OCI-LY7 (cell line): ENCODE measurements at regions not wholly inside any gene's neighbourhood (a gene's known extent, or its start where the extent isn't known, plus 50 kb on each side); places are given as distances from the start of the nearest gene placed in this dataset.

Source experiments
- BruUV-seq: library from RNA; stranded (reverse); fragments of 400-500 nt; replicated peaks from 2 replicates; lab custom pipeline; 2021; lab: Mats Ljungman, UMichigan
- CTCF ChIA-PET: fragments of 300-600 bp; sonication (Branson Sonifier 250); formaldehyde crosslinking; loops from one replicate; lab custom pipeline; 2022; ENCODE audit warnings: antibody characterized with exemption; ENCODE audit not compliant: unreplicated experiment; lab: Charles Lee
- POLR2A ChIA-PET: fragments of 300-600 bp; sonication (Branson Sonifier 250); formaldehyde crosslinking; loops from one replicate; lab custom pipeline; 2022; ENCODE audit warnings: antibody characterized with exemption; lab: Charles Lee
- DNase-seq: peaks from one replicate; pipeline ENCODE4 v3.0.0-alpha.2; 2015; ENCODE audit warnings: low spot score
- H2AFZ ChIP-seq: fragments of 200-600 bp; sonication (generic), shearing (Covaris generic); 2 replicates; pipeline ENCODE4 v1.6.1; 2014; ENCODE audit warnings: mild to moderate bottlenecking, antibody characterized with exemption, low read length, moderate library complexity
- H3K27ac ChIP-seq: fragments of 200-600 bp; sonication (generic); 2 replicates; pipeline ENCODE4 v1.5.1; 2014; ENCODE audit warnings: mixed run types, low read depth, mild to moderate bottlenecking, moderate library complexity, low read length, inconsistent platforms; ENCODE audit not compliant: poor library complexity, severe bottlenecking
- H3K36me3 ChIP-seq: fragments of 200-600 bp; sonication (generic); 2 replicates; pipeline ENCODE4 v1.6.1; 2014; ENCODE audit warnings: mild to moderate bottlenecking, antibody characterized with exemption, low read length, moderate library complexity, mixed read lengths; ENCODE audit not compliant: insufficient read depth
- H3K4me1 ChIP-seq: fragments of 200-600 bp; sonication (generic); 2 replicates; pipeline ENCODE4 v1.5.1; 2014; ENCODE audit warnings: mild to moderate bottlenecking, low read length; ENCODE audit not compliant: insufficient read depth, poor library complexity, severe bottlenecking
- H3K4me2 ChIP-seq: fragments of 200-600 bp; sonication (generic); 2 replicates; pipeline ENCODE4 v1.6.1; 2014; ENCODE audit warnings: mild to moderate bottlenecking, low read length
- H3K4me3 ChIP-seq: fragments of 200-600 bp; sonication (generic); 2 replicates; pipeline ENCODE4 v1.5.1; 2014; ENCODE audit warnings: mild to moderate bottlenecking, low read depth, low read length; ENCODE audit not compliant: poor library complexity, severe bottlenecking
- H3K79me2 ChIP-seq: fragments of 200-600 bp; sonication (generic); 2 replicates; pipeline ENCODE4 v1.6.1; 2016; ENCODE audit warnings: low read depth, mild to moderate bottlenecking, low read length, moderate library complexity, mixed read lengths; ENCODE audit not compliant: insufficient read depth
- H3K9me2 ChIP-seq: fragments of 200-600 bp; sonication (generic); 2 replicates; pipeline ENCODE4 v1.6.1; 2016; ENCODE audit warnings: mild to moderate bottlenecking, low read length, mixed read lengths; ENCODE audit not compliant: insufficient read depth
- H3K9me3 ChIP-seq: fragments of 200-600 bp; sonication (generic); 2 replicates; pipeline ENCODE4 v1.6.1; 2014; ENCODE audit warnings: mild to moderate bottlenecking, mixed run types, low read length, mixed read lengths
- H4K20me1 ChIP-seq: fragments of 200-600 bp; sonication (generic); 2 replicates; pipeline ENCODE4 v1.6.1; 2014; ENCODE audit warnings: mild to moderate bottlenecking, antibody characterized with exemption, low read length, moderate library complexity, mixed read lengths; ENCODE audit not compliant: insufficient read depth
- CTCF ChIP-seq: fragments of 200-600 bp; sonication (generic); conservative IDR thresholded peaks from 2 replicates; pipeline ENCODE4 v1.5.1; 2014; ENCODE audit warnings: mild to moderate bottlenecking, antibody characterized with exemption, low read length, moderate library complexity, mixed read lengths
- EZH2phosphoT487 ChIP-seq: fragments of 200-600 bp; sonication (generic); IDR thresholded peaks from 2 replicates; pipeline ENCODE4 v1.6.1; 2018; ENCODE audit warnings: low read depth, borderline replicate concordance, mild to moderate bottlenecking, mixed run types, antibody characterized with exemption, low read length, moderate library complexity, mixed read lengths
- intact Hi-C: fragments of 100-400 bp; cut with micrococcal nuclease; formaldehyde crosslinking; loops from one replicate; pipeline ENCODE4 v1.10.0; 2022; ENCODE audit not compliant: unreplicated experiment

- ChIA-PET POLR2A (no interaction called here), CTCF (no interaction called here)
- no TSS peak for BruUV-seq
These were observed 578.7 kb downstream of the DIAPH3 start for GRCh38 chr13:59584761-59585670.

GRCh38 chr13:59587030-59587429 lies 576.7 kb downstream of the DIAPH3 start:
- Histone ChIP-seq H3K36me3 (no peaks in the 10 kb centered on the region), H3K4me1 (no peaks in the 10 kb centered on the region), H3K4me2 (no peak overlapping the region), H3K9me2 (no peaks in the 10 kb centered on the region), H3K27ac (no peak overlapping the region), H4K20me1 (no peaks in the 10 kb centered on the region), H3K9me3 (no peaks in the 10 kb centered on the region), H3K79me2 (no peaks in the 10 kb centered on the region), H2AFZ (no peak overlapping the region), H3K4me3 (no peak overlapping the region)
- ChIA-PET POLR2A (interaction anchor here (0.5 to 0.7 kb wide), 3 partner anchors 684 to 1843 kb away, joined by 3 read pairs; no protein-coding TSS in a partner anchor), CTCF (no interaction called here)
- no TSS peak for BruUV-seq
- intact Hi-C loops, result no loop called here
- TF ChIP-seq CTCF, result no peak
- TF ChIP-seq EZH2phosphoT487, result no peak
- DNase-seq, result no peak

More at GRCh38 chr13:59584761-59585670, 578.7 kb downstream of the DIAPH3 start:
- Histone ChIP-seq H3K9me2 (no peaks in the 10 kb centered on the region), H4K20me1 (no peaks in the 10 kb centered on the region), H3K4me3 (no peak overlapping the region), H3K4me2 (no peak overlapping the region), H3K27ac (no peak overlapping the region), H3K4me1 (no peaks in the 10 kb centered on the region), H3K36me3 (no peaks in the 10 kb centered on the region), H3K9me3 (no peaks in the 10 kb centered on the region), H2AFZ (no peak overlapping the region), H3K79me2 (no peaks in the 10 kb centered on the region)
- no peak for TF ChIP-seq CTCF
- TF ChIP-seq EZH2phosphoT487, result no peak
- intact Hi-C loops, result no loop called here
- no peak for DNase-seq
